ENCODE measurements at regions not wholly inside any gene's neighbourhood (a gene's known extent, or its start where the extent isn't known, plus 50 kb on each side); places are given as distances from the start of the nearest gene placed in this dataset.

GRCh38 chr16:8373676-8374431 lies 216.5 kb downstream of the TMEM114 start:
- no peak for DNase-seq (ENCODE audit: low spot score)

GRCh38 chr16:8372141-8372540 lies 218.2 kb downstream of the TMEM114 start:
- no peak for DNase-seq (ENCODE audit: low spot score)

GRCh38 chr16:8370374-8371270 lies 219.7 kb downstream of the TMEM114 start:
- DNase-seq (ENCODE audit: low spot score) = no peak

GRCh38 chr16:8358937-8359336 lies 231.4 kb downstream of the TMEM114 start:
- no peak for DNase-seq (ENCODE audit: low spot score)

GRCh38 chr16:8355675-8356074 lies 234.6 kb downstream of the TMEM114 start:
- no peak for DNase-seq (ENCODE audit: low spot score)

GRCh38 chr16:8346294-8346693 lies 244.0 kb downstream of the TMEM114 start:
- DNase-seq (ENCODE audit: low spot score) = no peak

GRCh38 chr16:8342276-8342675 lies 248.0 kb downstream of the TMEM114 start:
- DNase-seq (ENCODE audit: low spot score) = no peak

GRCh38 chr16:8330761-8331160 lies 259.6 kb downstream of the TMEM114 start:
- DNase-seq (ENCODE audit: low spot score) = no peak

GRCh38 chr16:8326232-8326631 lies 264.1 kb downstream of the TMEM114 start:
- DNase-seq (ENCODE audit: low spot score) = no peak

- no peak for DNase-seq (ENCODE audit: low spot score)
Observed at GRCh38 chr16:8323153-8323552, 267.2 kb downstream of the TMEM114 start.

- DNase-seq (ENCODE audit: low spot score) = no peak
Observed at GRCh38 chr16:8320131-8320530, 270.2 kb downstream of the TMEM114 start.

- DNase-seq (ENCODE audit: low spot score) = no peak
Observed at GRCh38 chr16:8310816-8311215, 279.5 kb downstream of the TMEM114 start.

- DNase-seq (ENCODE audit: low spot score) = no peak
Observed at GRCh38 chr16:8310323-8310722, 280.0 kb downstream of the TMEM114 start.

- DNase-seq (ENCODE audit: low spot score) = no peak
Observed at GRCh38 chr16:8305201-8305600, 285.1 kb downstream of the TMEM114 start.

- no peak for DNase-seq (ENCODE audit: low spot score)
Observed at GRCh38 chr16:8299635-8300034, 290.7 kb downstream of the TMEM114 start.

- no peak for DNase-seq (ENCODE audit: low spot score)
Observed at GRCh38 chr16:8295513-8296237, 294.6 kb downstream of the TMEM114 start.

GRCh38 chr16:8293413-8293812 lies 296.9 kb downstream of the TMEM114 start:
- no peak for DNase-seq (ENCODE audit: low spot score)

- DNase-seq (ENCODE audit: low spot score) = no peak
Observed at GRCh38 chr16:8292271-8292670, 298.0 kb downstream of the TMEM114 start.

- DNase-seq (ENCODE audit: low spot score) = no peak
Observed at GRCh38 chr16:8286348-8286747, 304.0 kb downstream of the TMEM114 start.

- no peak for DNase-seq (ENCODE audit: low spot score)
Observed at GRCh38 chr16:8283195-8283594, 307.1 kb downstream of the TMEM114 start.

GRCh38 chr16:8278031-8278580 lies 312.2 kb downstream of the TMEM114 start:
- DNase-seq (ENCODE audit: low spot score) = no peak

- no peak for DNase-seq (ENCODE audit: low spot score)
Observed at GRCh38 chr16:8271344-8271743, 319.0 kb downstream of the TMEM114 start.

All from germinal center (tissue), 1 donor.